ENCODE measurements at regions not wholly inside any gene's neighbourhood (a gene's known extent, or its start where the extent isn't known, plus 50 kb on each side); places are given as distances from the start of the nearest gene placed in this dataset.

GRCh38 chr14:87251011-87251410, 742.0 kb downstream of the GALC start:
- TF ChIP-seq CTCF (IDR thresholded peaks at IDR 0.05; ENCODE audit: insufficient read depth, low read depth, low read length) (no peak), EZH2 (IDR thresholded peaks at IDR 0.05; ENCODE audit: insufficient read depth, low read length) (no peak)
